Pulmonary artery endothelial cell (primary cell): ENCODE measurements at regions not wholly inside any gene's neighbourhood (a gene's known extent, or its start where the extent isn't known, plus 50 kb on each side); places are given as distances from the start of the nearest gene placed in this dataset.
"Not testable (repeated sequence)": the region's sequence is repeated elsewhere in the genome, so short reads cannot be mapped to it uniquely, and the experiment has no call there.

Experiments used
- DNase-seq: peaks from one replicate; pipeline ENCODE4 v3.0.0-alpha.2; 2011; ENCODE audit warnings: low read depth, low spot score

DNA sequence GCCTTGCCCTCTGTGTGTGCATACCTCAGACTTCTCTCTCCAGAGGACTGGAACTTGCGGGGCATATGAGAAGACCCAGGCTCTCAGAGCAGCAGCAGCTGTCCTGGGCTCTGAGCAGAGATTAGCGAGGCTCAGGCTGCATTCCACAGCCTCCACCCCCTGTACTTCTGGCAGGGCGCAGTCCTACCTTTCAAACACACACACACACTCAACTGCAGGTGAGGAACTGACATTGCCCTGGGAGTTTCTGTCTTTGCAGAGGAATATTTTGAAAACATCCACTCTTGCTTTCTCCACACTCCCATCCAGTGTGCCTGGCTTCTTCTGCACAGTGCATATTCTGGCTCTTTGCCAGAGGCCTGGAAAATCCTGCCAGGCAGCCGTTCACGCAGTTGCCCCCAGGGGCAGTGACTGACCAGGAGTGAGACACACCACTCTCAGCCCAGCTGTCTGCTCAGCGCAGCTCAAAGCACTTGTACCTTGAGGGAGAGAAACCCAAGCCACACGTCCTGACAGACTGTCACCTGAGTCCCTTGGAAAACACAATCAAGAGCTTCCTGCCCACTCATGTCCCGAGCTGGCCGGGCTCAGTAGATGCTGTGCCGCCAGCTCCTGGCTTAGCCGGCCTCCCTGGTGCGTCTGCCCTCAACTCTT is 460.8 kb downstream of the RNF144A start:
- DNase-seq, result no peak

DNA sequence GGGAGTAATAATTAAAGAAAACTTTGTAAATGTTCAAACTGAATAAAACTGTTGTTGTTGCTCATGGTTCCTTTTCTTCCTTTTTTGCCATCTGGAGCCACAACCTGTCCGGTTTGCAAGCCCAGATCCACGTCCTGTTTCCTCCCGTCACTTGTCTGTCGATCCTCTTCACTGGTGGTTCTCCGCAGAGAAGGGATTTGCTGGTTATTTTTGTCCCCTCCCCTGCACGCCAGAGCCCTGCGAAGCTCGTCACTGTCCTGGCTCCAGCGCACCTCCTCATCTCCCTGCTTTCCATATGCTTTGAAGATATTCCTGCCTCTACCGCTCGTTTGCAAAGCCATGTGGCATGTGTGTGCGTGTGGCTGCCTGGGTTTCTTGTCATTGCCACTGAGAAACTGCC is 461.4 kb downstream of the RNF144A start:
- no peak for DNase-seq

DNA sequence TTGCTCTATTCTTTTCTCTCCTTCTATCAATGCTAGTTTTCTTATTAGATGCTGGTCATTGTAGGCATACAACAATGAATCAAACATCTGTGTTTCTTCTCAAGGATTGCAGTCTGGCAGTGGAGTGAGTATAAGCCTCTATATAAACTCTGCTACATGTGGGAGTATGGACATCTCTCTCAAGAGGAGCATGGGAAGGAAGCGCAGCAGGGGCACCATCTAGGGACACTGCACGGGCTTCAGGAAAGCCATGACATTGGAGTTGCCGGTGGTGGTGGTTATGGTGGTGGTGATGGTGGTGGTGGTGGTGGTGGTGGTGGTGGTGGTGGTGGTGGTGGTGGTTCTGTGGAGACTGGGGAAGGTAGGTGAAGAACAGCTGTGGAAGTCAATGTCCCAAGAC is 462.6 kb downstream of the RNF144A start:
- DNase-seq, result no peak

DNA sequence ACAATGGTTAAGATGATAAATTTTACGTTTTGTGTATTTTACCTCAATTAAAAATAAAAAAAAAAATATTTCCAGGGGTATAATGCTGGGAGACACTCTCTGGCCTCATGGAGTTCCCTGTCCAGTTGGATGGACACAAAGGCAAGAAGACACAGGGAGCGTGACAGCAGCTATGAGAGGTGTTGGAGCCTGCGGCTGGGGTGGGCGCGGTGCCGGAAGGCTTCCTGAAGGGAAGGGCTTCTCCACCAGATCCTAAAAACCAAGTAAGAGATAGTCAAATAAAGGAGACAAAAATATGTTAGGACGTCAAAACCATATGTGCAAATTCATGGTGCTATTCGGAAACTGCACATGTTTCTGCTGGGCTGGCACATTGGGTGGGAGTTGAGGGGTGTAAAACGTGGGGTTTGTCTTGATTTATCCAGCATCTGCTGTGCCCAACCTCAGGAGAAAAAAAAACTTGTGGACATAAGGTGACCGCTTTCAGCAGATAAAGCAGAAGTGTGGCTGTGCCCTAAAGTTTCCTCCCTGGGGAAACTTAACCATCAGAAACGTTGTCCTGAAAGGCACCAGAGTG is 467.6 kb downstream of the RNF144A start:
- DNase-seq, result no peak

DNA sequence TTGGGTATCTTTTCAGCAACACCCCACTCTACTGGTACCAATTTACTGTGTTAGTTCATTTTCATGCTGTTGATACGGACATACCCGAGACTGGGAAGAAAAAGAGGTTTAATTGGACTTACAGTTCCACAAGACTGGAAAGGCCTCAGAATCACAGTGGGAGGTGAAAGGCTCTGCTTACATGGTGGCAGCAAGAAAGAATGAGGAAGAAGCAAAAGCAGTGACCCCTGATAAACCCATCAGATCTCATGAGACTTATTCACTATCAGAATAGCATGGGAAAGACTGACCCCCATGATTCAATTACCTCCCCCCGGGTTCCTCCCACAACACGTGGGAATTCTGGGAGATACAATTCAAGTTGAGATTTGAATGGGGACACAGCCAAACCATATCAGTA is 473.1 kb downstream of the RNF144A start:
- DNase-seq, result not testable (repeated sequence)

DNA sequence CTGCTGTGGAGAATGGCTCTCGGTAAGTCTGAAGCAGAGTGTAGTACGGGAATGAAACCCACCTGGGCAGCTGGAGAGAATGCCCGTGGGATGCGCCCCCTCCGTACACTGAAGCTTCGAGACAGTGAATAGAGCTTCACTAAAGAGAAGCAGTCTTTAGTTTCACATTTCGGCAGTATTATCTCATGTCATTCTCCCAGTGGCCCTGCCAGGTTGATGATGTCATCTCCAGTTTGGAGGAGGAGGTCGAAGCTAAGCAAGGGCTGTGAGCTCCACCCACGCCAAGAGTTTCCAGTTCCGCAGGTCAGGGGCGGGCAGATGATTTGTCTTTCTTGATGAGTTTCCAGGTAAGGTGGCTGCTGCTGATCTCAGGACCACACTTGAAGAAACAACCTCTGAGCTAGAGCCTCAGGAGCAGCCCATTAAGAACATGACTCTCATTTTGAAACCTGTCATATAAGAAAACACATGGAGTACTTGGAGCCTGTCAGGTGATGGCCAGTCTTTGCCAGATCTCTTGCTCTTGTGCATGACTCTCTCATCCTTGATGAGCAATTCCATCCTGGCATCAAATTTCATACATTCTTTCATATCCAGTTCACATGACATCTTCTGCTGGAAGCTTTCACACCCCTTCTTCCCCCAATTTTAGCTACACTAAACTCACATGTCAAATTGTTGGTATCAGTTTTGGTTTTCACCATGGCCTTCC is 475.0 kb downstream of the RNF144A start:
- DNase-seq, result no peak

DNA sequence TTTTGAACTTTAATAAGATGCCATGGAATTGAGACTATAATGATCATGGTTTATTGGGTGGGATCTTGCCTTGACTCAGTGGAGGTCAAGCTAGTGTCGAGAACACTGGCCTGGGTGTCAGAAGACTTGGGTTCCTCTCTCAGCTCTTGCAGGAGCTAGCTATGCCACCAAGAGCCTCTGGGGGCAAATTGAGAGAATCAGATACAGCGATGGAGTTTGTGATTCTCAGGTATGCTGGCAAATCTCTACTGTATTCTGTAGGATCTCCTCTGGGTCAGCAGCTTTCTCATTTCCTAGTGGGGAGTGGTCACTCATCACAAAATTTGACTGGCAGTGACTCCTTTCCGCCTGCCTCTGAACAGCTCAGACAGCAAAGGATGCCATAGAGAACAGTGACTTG is 477.0 kb downstream of the RNF144A start:
- DNase-seq, result no peak

DNA sequence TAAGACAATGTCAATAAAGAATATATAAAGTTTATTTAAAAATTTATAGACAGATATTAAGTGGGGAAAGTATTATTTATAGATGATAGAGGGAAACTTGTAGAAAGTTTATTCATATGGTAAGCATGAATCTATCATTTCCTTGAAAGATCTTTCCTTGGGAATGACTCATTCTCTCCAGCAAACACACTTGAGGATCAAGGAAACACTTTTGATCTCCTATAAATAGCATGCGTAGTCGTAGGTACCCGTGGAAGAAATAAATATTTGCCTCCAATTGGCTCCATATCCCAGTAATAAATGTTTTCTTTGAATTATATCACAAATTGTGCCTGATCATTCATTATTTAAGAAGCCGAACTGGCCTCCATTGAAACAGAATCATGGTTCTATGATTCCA is 483.4 kb downstream of the RNF144A start:
- no peak for DNase-seq

DNA sequence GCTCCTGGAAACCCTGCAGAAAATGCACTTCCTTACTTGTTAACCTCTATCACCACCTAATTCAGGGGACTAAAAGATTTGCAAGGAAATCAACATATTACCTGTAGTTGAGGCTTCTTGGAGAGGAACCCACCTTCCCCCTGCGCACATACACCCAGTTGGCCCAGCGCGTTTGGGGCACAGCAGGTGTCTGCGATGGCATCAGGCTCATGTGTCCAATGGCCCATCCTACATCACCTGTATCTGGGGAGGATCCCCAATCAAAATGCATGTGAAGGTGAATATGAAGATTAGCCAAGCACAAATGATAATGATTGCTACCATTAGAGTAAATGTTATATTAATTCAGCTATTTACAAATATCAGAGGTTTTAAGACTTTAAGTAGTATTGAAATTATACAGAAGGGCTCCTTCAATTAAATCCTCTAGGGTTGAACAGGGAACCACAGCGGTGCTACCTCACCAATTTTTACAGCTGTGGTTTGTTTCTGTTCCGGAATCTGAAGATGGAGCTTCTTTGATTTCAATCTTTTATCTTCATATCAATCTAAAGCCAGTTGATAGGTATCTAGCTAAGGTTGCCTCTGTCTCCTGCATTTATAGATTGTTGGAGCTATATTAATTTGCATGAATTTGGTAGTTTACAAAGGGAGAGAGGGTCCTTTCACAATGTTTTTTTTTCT is 486.0 kb downstream of the RNF144A start:
- no peak for DNase-seq

DNA sequence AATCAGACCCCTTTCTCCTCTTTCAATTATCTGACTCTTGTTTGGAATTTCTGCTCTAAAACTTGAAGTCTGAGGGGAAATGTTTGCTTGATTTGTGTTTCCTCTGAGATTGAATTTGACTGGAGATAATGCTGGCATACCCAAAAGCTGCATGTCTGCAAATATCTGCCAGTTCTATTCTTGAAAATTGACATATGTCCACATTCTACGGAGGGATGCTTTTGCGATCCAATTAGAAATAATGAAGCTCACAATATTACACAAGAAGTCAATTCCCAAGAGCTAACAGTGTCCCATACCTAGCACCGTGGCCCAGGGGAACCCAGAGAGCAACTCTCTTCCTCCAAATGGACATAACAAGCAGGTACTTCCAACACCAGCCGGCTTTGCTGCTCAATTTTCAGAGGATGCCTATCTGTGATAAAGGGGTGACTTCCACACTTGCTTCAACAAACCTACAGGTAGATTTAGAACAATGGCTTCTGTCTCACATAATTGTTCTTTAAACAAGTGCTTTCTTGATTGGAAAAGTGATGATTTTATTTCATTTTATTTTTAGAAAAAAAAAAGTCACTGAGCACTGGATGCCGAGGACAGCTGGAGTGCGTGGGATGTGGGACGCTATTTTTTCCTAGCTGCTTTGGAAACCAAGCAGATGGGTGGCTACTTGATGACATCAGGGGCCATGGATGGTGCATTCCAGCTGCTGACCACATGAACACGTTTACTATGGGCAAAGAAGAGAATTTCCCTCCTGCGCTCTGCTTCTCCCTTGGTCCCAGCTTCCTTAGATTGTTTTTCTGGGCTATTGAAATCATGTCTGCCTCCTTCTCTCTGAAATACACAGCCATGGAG is 488.9 kb downstream of the RNF144A start:
- no peak for DNase-seq

DNA sequence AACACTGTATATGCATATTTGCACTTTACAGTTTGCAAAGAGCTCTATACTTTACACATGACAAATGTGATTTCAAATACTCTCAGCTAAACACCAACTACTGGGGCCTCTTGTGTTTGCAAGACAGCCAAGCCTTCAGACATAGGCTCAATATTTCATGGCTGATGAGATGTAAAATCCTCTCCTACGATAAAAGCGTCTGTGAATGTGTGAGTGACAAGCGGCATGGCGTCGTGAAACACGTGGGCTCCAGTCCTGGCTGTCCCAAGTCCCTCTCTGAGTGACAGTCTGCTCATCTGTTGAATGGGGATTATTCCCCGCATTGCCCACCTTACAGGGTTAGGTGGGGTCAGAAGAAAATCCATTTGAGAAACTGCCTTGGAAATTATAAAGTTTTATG is 489.8 kb downstream of the RNF144A start:
- DNase-seq, result no peak

DNA sequence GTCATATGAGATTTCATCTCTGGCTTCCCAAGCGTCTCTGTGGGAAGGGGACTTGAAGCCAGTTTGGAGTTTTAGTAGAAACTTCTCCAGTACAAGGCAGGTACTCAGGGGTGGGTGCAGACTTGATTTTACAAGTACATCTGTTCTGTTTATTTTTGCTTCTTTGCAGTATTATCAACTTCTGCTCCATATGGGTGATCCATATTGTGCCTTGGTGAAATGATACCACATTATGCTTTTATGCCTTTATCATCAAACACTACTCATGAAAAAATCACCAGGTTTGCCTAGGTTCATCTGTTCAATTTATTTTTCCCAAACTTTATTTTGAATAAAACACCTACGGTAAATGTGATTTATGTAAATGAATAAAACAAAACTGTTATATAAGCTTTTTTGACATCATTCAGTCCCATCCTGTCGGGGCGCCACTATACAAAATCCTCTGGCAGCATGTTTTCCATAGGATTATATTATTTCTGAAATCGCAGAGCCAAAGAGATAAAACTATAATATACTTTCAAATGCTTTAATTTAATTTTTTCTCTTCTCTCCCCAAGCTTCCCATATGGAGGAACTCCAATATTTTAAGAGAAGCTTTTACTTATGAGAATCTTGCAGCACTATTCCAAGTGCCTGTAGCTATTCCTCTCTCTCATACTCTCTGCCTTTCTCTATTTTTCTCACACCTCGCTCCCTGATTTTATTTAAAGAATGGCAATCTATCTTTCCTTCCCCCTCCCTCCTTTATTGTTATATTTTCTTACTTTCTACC is 490.9 kb downstream of the RNF144A start:
- DNase-seq, result no peak

DNA sequence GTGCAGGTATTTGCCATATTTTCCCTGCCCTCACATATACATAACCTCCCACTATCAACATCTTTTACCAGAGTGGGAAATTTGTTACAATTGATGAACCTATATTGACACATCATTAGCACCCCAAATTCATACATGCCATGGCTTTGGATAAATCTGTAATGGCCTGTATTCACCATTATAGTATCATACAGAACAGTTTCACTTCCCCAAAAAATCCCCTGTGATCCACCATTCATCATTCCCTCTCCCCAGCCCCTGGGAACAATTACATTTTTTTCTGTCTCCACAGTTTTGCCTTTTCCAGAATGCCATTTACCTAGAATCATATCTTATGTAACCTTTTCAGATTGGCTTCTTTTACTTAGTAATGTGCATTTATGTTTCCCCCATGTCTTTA is 494.5 kb downstream of the RNF144A start:
- no peak for DNase-seq

DNA sequence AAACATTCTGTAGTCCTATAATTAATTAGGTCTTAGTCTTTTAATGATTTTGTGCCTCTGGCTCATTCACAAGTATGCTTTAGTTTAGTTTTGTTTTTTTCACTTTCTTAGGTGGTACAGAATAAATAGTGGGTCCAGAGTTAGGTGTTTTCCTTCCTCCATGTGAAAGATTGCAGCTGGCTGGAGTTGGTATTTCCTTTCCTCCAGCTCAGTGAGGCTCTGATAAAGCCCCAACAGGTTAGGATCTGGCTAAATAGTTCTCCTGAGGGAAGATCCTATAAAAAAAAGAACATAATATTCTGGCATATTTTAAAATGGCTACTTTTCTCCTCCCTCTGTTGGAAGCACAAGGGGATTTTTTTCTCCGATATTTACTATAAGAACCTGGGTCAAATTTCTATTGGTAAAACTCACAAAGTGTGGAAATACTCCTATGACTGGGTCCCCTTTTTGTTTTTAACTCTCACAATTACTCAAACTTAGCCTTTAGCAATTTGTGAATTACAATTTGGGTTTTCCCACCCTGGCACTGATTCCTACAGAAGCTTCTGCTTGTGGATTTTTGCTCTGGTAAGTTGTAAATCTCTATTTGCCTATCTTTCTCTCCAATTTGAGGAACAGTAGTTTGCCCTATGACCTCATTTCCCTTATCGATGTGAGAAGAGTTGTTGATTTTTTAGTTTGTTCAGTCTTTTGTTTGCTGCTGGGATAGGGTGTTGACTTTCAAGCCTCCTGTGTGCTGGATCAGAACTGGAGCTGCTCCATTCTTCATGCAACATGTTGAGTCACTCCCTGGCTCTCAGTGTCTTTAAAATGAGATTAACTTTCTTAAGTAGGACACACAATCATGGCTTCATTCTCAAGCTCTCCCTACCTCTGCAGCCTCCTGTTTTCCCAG is 500.9 kb downstream of the RNF144A start:
- no peak for DNase-seq

DNA sequence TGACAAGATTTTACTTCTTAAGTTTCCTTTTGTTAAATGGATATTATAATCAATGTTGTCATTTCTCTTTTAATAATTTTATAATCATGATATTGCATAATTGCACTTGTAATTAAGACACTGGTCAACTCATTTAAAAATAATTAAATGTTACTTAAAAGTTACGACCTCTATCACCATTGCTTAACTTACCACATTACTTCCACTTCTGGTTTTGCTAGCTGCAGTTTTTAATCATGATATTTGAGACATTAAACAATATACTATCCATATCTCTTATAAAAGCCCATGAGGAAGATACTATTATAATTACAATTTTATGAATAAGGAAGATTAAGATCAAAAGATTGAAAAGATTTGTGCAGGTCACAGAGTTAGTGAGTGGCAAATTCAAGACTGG is 502.0 kb downstream of the RNF144A start:
- no peak for DNase-seq

DNA sequence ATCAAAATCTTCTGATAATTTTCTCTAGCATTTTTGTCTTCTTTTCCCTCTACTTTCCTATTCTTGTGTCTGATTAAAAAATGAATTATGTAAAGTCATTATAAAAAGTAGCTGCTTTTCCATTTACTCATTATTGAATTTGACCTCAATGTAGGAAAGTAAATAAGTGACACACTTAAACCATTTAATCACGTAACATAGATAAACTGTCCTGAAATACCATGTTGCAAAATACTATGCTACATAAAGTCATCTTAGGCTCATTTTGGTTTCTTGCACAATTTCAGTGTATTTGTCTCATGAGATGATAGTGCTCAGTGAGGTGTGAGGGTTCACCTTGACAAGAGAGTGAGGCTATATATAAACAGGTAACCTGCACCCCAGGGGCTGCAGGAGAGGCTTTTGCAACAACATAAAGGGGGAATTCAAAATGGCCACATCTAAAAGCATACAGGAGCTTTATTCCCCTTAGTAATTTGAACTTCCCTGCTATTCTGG is 502.7 kb downstream of the RNF144A start:
- no peak for DNase-seq

DNA sequence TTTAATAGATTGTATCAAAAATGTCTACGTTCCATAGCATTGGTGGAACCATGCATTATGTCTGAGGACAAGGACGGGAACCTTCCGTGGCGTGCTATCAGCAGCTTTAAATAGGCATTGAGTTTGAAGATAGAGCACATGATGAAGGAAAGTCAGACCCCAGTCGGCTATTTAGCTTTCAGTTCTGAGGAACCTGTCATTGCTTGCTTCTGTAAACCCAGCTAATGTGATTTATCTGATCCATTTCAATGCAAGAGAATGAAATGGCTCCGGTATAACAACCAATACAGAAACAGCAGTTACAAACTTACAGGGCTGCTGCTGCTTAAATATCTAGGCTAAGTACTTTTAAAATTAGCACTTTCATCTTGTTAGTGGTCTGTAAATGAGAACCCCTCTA is 503.3 kb downstream of the RNF144A start:
- DNase-seq, result no peak

DNA sequence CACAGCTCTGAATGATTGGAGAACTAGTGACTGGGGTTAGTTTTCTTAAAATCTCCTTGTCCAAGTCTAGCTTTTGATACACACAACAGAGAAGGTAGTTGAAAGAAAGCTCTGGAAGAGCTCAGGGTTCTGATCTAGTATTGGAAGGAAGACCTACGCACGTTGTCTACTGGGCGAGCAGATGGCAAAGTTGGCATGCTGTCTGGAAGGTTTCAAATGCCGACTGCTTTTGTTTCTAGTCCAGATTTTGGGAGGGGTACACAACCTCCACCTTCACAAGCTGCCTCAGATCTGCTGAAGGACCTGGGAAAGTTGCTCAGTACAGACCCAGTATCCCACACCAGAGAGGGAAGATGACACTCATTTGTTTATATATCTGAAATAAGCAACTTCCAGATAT is 507.3 kb downstream of the RNF144A start:
- DNase-seq, result no peak

DNA sequence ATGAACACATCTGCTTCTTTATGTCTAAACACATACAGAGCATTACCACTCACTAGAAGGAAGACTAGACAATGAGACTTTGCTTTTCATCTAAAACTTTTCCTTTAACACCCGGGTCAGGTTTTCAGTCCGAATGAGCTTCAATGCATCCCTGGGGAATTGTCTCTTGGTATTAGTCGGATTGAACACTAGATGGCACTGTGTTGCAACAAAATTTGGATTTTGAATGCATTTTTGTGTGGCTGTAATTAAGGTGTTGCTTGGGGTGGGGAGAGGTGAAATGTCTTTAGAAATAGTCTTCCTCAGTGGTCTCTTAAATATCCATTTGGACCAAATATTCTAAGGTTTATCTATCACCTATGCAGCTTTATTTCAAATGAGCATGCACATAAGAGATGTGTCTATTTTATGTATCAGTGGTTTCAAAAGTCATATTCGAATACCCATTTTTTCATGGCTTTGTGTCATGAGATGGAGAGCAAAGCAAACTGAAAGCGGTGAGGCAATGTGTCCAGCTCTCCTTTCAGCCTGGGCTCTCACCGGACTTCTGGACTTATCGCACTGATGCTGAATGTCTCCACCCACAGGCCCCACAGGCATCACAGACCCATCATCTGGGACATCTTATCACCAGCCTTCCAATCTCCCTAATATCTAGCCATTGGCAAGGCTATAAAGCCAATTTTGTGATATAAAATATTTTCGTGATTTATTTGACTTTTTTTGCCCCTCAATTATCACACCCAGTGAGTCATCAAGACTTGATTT is 510.3 kb downstream of the RNF144A start:
- DNase-seq, result no peak
